ENCODE measurements at regions not wholly inside any gene's neighbourhood (a gene's known extent, or its start where the extent isn't known, plus 50 kb on each side); places are given as distances from the start of the nearest gene placed in this dataset.
"Not testable (repeated sequence)": the region's sequence is repeated elsewhere in the genome, so short reads cannot be mapped to it uniquely, and the experiment has no call there.

GRCh38 chr6:169000022-169000421 is 253.6 kb downstream of the THBS2 start:
- no peak for DNase-seq

DNA sequence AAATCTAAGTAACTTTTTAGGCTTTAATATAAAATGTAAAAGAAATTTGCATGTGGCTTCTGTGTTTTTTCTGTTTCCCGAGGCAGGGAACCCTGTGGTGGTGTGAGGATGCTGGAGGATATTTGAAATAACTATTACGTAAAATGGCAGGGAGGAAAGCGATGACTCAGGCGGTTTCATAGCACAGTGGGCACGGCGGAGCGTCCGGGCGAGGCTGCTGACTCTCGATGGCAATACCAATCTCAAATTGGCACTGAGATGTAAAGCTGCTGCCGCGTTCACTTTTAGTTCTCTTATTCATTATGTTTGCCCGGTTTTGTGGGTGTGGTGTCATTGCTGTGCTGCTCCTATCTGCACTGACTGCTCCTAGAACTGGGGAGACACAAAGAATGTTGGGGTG is 254.3 kb downstream of the THBS2 start:
- DNase-seq = no peak

- no peak for DNase-seq
Measured at GRCh38 chr6:168996356-168996625, 257.4 kb downstream of the THBS2 start.

DNA sequence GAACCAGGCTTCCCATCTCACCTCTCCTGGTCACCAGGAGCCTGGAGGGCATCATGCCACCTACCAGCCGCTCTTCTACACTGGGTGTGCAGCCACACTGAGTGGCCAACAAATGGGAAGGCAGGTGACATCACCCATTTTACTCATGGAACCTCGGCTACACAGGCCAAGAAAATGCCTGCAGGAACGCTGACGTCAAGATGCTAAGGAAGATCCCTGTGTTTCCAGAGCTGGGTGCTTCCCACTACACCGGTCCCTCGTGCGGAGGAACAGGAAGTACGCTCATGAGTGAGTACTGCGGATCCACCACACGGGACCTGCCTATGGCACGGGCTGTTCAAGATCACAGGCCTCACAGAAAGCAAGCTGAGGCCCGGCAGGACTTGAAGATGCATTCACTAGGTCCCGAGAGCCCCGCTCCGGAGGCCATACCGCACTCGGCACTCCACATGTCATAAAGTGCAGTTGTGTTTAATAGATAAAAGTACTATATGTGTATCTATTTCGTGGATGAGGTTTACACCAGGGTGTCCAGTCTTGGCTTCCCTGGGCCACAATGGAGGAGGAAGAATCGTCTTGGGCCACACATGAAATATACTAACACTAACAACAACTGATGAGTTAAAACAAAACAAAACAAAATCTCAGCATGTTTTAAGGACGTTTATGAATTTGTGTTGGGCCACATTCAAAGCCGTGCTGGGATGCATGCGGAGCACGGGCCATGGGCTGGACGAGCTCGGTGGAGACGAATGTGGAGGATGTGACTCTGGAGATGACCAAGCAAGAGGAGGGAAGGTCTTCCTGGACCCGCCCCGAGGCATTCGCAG is 257.9 kb downstream of the THBS2 start:
- no peak for DNase-seq

GRCh38 chr6:168994956-168995355 is 258.7 kb downstream of the THBS2 start:
- no peak for DNase-seq

DNA sequence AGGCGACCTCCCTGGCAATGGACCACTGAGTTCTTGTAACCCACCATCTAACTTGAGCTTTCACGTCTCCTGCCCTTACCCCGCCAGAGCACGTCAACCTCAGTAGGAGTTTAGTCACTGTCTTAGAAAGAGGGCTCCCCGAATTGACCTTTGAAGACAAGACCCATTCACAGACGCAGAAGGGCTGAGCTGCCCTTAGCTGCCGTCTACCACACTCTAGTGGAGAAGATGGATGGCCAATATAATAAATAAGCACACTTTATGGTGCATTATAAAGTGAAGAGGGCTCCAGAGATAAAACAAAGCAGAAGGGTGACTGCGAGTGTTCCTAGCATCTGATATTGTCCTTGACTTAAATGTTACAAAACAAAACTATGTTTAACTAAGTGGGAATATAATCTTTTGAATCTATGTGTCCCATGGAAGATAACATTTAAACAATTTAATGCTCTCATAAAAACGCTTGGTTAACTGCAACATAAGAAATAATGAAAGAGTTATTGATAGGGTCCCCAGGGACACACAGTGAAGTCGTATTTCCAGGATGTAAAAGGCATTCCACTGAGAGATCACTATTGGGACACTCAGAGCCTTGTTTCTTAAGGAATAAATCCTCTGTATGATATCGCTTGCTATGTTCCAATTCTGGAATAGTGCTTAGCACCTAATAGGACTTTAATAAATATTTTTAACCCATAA is 261.1 kb downstream of the THBS2 start:
- no peak for DNase-seq

DNA sequence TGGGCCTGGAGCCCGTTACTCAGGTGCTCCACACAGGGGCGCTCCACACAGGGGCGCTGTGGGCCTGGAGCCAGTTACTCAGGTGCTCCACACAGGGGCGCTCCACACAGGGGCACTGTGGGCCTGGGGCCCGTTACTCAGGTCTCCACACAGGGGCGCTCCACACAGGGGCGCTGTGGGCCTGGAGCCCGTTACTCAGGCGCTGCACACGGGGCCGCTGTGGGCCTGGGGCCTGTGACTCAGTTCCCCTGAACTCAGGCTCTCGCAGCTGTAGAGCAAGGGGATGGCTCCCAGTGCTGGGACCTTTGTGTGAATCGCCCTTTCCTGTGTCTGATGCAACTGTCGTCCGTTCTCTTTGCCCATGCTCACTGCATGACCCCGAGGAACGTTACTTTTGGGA is 262.0 kb downstream of the THBS2 start:
- not testable (repeated sequence) for DNase-seq

GRCh38 chr6:168990019-168990751 is 263.5 kb downstream of the THBS2 start:
- DNase-seq = no peak

DNA sequence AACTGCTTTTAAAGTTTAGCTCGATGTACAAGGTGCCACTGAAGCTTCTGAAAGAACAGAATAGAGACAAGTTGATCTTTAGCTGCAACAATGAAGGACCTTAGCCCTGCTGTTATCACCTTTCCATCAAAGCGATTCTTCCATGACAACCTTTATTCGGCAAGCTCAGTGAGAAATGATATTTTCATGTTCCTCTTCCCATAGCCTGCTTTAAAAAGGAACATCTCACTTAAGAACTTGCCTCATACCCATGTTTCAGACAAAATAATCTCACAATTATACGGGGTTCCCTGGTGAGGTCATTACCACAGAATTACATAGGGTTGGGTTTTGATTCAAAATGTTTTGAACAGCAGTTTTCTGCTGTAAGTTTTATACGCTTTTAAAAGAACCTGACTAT is 264.2 kb downstream of the THBS2 start:
- DNase-seq = no peak

DNA sequence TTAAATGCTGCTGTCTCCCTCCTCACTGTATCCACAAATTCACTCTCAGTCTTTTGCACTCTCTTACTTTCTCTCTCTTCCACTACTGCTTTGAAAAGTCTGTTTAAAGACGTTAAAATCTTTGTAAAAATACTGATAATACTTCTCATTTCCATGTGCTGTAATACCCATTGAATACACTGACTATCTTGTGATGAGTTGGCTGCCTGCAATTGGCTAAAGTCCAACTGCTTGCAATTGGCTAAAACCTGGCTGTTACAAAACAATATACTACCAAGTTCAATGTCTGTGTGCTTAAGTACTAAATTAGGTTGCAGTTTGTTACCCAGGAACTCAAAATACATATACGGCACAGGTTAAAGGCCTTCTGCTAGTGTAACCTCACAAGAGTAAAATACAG is 264.8 kb downstream of the THBS2 start:
- no peak for DNase-seq

GRCh38 chr6:168988280-168988679 is 265.4 kb downstream of the THBS2 start:
- no peak for DNase-seq

- no peak for DNase-seq
Measured at GRCh38 chr6:168985705-168986104, 267.9 kb downstream of the THBS2 start.

DNA sequence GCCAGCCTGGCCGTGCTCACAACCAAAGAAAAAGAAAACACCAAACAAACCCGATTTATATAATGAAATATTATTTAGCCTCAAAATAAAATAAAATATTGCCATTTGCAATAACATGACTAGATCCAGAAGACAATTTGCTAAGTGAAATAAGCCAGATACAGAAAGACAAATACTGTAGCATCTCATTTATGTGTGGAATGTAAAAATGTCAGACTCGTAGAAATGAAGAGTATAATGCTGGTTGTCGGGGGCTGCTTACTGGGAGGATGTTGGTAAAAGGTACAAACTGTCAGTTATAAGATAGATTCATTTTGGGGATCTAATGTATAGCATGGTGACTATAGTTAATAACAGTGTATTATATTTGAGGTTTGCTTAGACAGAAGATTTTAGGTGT is 269.7 kb downstream of the THBS2 start:
- DNase-seq = no peak

DNA sequence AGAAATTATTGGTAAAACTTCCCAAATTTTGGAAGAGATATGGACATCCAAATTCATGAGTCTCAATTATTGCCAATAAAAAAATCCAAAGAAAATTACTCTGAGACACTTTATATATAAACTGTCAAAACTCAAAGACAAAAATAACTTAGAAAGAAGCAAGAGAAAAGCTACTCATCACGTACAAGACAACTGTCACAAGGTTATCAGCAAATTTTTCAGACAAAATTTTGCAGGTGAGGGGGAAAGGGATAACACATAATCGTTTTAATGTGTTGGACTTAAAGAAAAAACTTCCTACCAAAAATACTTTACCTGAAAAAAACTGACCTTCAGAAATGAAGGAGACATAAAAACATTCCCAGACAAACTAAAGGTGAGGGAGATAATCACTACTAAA is 272.5 kb downstream of the THBS2 start:
- no peak for DNase-seq

- no peak for DNase-seq
Measured at GRCh38 chr6:168979254-168979653, 274.4 kb downstream of the THBS2 start.

- DNase-seq = no peak
Measured at GRCh38 chr6:168972128-168972527, 281.5 kb downstream of the THBS2 start.

DNA sequence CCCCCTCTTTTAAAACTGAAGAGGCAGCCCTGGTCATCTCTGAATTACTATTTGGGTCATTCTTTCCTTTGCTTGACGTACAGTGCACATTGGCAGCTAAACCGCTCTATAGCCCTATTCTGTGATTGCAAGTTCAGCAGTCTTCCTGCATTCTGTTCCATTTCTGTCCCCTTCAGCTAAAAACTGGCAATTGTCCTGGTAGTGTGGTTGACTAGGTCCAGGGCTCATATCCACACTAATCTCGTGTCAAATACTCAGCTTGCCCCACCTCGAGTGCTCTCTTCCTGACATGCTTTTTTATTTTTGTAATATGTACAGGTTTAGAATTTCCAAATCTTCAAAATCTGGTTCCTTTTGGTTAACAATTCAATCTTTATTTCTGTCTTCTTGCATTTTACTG is 282.1 kb downstream of the THBS2 start:
- no peak for DNase-seq

GRCh38 chr6:168968801-168969200 is 284.8 kb downstream of the THBS2 start:
- no peak for DNase-seq

DNA sequence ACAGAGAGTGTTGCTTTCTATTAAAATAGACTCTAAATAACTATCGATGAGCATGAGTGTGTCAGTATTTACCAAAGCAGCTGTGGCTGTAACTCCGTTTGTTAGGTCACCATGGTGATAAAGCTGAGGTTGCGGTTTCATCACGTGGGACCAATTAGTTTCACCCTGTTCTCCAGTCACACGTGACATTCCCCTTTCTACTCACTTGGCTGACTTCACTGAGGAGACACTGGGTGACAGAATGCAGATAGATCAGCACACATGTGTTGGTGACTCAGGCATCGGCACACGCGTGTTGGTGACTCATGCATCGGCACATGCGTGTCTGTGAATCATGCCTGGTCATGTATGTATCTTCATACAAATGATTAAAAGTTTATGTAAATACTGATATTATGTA is 285.4 kb downstream of the THBS2 start:
- no peak for DNase-seq

DNA sequence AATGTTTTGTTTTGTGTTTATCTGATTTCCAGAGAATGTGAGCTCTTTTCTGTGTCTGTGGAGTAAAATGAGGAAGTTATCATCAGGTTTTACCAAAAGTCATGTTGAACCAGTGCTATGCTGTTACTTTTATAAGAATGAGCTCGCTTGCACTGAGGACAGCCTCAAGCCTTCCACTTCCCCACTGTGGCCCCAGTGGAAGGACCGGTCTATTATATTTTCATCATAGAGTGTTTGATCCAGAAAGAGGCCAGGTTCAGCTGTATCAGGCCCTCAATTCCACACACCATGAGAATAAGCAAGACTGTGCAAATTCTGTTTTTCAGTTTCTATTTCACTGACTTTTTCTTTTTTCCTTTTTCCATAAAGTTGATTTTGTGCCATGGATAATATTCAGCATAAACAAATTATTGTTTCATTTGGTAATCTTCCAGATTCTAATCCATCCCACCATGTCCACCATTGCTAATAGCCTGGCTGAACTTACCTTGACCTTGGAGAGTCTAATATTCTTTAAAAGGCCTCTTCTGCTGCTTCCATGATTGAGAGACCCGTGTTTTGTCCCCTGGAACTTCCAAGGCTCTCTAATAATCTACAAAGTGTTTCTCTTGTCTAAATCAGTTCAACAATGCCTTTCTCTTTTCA is 286.2 kb downstream of the THBS2 start:
- DNase-seq = no peak

DNA sequence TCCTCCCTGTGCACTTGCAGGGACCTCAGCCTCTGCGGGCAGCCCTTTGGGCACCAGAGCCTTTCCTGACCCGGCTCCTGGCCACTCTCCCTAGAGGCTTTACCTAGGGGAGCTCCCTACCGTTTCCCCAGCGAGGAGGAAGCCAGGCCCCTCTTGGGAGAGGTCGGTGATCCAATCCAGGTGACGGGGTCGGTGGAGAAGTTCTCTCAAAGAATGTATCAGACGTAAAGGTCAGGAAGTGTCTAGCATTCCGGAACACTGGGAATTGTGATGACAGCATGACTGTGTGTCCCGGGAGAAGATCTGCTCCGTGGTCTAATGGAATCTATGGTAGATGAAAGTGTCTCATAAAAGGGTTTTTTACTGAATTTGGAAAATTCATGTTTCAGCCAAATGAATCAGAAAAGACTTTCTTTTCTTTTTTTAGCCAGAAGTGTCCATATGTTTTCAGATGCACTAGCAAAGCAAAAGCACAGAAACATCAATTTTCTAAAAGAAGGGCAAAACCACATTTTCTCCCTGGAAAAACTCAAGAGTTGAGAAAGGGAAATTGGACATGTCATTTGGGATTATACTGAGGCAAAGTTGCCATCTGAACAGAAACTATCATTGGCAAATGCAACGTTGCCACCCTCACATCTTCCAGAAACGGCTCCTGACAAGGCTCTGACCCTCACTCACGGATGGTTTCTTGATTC is 289.4 kb downstream of the THBS2 start:
- DNase-seq = no peak

DNA sequence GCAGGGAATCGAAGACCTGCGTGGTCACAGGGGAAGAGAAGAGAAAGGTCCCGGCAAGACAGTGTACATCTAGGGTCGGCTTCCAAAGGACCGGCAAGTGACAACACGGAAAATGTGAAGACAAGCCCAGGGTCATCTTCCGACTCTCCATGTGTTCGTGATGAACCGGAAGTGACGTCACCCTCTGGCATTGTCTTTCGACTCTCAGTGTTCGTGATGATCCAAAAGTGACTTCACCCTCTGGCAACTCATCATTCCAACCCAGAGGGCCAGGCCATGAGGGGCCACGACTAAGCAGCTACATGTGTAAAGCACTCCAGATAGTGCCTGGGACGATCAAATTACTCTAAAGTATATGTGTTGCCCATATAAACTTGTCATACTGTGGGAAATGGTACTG is 290.8 kb downstream of the THBS2 start:
- DNase-seq = no peak

GRCh38 chr6:168961264-168961656 is 292.4 kb downstream of the THBS2 start:
- DNase-seq = no peak

Measured in NCI-H1105 (cell line).